ENCODE measurements at regions not wholly inside any gene's neighbourhood (a gene's known extent, or its start where the extent isn't known, plus 50 kb on each side); places are given as distances from the start of the nearest gene placed in this dataset.

DNA sequence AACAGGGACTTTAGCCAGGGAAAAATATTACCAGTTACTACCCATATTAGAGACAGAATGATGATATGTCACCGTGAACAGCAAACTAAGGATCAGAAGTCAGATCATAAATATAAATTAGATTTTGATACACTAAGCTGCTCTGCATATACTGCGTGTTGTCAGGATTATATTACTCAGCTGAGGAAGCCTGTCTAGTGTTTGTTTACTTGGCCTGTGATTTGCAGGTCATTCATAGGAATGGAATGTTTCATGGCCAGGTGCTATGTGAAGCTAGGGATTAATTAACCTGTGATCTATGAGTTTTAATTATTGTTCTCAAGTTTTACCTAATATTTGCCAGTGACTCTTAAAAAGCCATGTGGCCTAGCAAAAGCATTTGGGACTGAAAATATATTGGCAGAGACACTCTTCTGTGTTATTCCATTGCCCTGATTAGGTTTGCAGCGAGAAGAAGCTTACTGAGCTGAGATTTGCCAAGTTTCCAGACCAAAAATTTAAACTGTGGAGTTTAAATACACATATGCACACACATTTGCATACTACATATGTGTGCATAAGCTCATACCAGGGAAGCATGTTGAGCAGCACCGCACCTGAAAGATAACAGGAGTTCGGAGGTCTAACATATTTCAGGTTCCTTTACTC, 496.3 kb upstream of the GRIA1 start:
- TF ChIP-seq, protein P1, sequence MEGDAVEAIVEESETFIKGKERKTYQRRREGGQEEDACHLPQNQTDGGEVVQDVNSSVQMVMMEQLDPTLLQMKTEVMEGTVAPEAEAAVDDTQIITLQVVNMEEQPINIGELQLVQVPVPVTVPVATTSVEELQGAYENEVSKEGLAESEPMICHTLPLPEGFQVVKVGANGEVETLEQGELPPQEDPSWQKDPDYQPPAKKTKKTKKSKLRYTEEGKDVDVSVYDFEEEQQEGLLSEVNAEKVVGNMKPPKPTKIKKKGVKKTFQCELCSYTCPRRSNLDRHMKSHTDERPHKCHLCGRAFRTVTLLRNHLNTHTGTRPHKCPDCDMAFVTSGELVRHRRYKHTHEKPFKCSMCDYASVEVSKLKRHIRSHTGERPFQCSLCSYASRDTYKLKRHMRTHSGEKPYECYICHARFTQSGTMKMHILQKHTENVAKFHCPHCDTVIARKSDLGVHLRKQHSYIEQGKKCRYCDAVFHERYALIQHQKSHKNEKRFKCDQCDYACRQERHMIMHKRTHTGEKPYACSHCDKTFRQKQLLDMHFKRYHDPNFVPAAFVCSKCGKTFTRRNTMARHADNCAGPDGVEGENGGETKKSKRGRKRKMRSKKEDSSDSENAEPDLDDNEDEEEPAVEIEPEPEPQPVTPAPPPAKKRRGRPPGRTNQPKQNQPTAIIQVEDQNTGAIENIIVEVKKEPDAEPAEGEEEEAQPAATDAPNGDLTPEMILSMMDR (IDR thresholded peaks at IDR 0.05), result no peak
- no peak for TF ChIP-seq EP300 (IDR thresholded peaks at IDR 0.05)
